ENCODE measurements at regions not wholly inside any gene's neighbourhood (a gene's known extent, or its start where the extent isn't known, plus 50 kb on each side); places are given as distances from the start of the nearest gene placed in this dataset.

DNA sequence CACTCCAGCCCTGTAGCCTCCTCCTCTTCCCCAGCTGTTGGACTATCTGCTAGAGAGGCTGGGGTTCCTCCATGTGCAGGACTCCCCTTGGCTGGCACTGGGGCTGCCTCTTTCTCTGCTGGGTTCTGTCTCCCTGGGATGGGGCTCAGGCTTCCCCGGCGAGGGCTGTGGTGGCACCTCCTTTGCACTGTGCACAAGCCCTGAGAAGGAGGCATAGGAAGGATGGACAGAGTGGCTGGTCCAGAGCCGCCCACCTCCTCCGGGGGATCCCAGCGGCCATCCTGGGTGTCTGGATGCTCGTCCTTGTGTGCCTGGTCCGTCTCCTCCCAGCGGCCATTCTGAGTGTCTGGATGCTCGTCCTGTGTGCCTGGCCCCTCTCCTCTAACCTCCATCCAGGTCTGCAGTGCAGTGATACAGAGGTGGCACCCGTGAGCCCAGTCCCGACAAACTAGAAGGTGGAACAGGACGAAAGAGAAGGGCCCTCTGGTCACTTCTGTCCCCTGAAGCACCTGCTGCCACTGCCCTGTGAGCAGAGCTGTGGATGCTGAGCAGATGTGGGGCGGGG, 633.7 kb downstream of the BRD1 start:
- no peak for DNase-seq (ENCODE audit: low spot score)
- intact Hi-C loops (cut with DNase I), result no loop called here

DNA sequence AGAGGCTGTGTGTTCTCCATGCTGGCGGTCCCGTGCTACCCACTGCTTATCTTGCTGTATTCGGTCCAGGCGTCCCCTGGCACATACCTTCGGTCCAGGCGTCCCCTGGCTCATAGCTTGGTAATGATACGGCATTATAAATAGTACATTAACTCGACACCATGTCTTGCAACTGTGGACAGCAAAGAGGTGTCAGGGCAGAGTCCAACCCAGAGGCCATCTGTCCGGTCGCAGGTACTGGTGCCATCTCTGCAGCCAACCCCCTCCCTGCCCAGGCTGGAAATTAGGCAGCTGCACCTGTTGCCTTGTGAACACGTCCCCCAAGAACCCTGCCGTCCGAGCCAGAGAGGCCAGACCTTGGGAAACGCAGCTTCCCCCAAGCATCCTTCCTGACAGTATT, 634.3 kb downstream of the BRD1 start:
- no peak for DNase-seq (ENCODE audit: low spot score)
- intact Hi-C loops (cut with DNase I), result no loop called here

DNA sequence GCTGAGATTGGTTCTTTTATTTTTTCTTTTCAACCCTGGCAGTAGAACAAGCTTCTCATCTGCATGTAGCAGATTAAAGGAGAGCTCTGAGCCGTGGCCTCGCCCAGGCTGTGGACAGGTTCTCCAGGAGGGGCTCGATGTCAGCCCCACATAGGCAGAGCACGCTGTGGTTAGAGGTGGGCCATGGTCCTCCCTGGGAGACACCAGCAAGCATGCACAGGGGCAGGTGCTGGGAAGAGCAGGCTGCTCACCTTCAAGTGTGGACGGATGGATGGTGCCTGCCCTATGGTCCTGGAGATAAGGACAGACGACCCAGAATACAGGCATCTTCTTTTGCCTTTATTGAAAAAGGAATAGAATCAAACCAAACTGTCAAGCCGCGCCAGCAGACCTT, 634.8 kb downstream of the BRD1 start:
- DNase-seq (ENCODE audit: low spot score), result no peak
- intact Hi-C loops (cut with DNase I), result no loop called here

DNA sequence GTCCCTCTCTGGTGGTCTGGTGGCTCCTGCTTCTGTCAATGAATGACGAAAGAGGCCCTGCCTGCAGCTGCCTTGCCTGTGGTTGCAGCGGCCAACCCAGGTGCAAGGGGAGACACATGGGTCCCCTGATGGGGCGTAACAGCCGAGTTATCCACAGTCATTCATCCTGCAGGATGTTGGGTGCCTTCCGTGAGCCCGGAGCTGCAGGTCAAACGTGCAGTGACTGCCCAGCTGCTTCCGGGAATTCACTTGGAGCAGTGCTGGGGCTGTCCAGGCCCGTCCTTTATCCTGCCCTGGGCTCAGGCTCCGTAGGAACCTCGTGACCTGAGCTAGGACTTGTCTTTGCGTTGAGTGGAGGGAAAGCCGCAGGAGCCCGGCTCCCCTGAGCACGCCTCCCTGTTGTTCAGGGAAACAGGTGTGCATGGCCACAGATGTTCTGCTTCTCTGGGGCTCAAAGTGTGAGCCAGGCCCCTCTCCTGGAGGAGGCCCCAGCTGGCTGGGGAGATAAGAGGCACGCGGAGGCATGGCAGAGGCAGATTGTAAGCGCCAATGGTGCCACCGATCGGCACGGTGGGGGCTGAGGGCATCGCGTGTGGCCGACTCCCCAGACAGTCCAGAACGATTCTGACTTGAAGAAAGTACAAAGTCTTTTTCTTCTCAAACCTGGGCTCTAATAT, 635.4 kb downstream of the BRD1 start:
- DNase-seq (ENCODE audit: low spot score), result no peak
- intact Hi-C loops (cut with DNase I), result no loop called here

DNA sequence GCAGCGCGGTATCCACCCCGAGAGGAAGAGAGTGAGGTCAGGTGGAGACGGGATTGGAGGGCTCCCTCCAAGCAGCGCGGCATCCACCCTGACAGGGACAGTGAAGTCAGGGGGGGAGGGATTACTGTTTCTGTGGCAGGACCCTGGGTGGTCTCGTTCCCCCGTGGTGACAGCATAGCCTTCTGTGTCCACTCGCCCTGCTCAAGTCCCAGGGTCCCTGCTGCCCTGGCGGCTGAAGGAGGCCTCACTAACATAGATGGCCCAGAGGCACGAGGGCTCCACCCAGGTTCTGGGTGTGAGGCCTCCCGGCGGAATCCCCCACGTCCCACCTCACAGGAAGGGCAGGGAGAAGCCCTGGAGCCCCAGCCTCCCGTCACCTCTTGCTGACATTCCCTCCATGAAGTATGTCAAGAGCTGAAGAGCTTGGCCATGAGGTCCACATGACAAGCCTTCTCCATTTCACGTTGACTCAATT, 636.1 kb downstream of the BRD1 start:
- intact Hi-C loops (cut with DNase I), result no loop called here
- DNase-seq (ENCODE audit: low spot score), result no peak

DNA sequence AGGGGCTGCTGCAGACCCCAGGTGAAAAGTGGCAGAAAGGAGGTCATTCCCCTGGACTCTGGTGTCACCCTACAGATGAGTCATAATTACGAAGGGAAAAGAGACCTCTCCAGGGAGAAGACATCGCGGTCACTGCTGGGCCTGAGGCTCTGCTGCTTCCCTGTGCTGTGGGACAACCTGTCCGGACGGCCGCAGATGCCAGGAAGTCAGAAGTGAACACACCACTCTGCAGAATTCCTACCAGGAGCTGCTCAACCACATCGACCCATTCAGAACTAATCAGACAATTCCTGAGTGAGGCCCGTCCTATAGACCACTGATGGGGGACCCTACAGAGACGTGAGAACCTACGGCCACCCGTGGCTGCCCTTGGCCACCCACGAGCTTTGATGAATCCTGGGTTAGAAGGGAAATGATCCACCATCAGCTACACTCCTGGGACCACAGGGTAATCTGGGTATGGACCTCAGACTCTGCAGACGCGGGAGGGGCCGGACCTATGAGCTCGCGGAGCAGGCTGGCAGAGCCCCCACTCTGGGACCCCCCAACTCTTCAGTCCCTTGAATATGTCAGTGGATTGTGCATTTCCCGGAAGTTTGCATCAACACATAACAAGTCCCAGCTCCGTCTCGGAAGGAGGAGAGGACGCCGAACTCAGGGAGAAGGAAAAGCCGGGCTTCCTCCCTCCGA, 636.7 kb downstream of the BRD1 start:
- no peak for DNase-seq (ENCODE audit: low spot score)

DNA sequence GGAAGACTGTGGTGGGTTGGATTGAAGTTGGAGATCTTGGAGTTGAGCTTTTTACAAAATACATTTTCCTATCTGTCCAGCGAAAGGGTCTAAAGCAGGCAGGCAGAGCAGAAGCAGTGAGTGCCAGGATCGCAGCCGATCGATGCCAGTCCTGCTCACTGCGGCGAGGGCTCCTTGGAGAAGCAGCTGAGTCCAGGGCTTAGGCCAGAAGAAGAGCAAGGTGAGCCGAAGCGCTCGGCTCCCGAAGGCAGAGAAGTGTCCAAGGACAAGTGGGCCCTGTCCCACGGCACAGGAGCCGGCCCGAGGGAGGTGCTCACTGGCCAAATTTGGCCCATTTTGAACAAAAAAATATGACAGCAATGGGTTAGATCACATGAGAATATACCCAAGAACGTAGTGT, 637.8 kb downstream of the BRD1 start:
- intact Hi-C loops (cut with DNase I), result loop anchor here in 1 of 2 donors (10.0 kb wide), 1 partner anchor 1905 kb away; no protein-coding TSS in a partner anchor

More for the DNA sequence above, 636.7 kb downstream of the BRD1 start:
- intact Hi-C loops (cut with DNase I), result no loop called here

DNA sequence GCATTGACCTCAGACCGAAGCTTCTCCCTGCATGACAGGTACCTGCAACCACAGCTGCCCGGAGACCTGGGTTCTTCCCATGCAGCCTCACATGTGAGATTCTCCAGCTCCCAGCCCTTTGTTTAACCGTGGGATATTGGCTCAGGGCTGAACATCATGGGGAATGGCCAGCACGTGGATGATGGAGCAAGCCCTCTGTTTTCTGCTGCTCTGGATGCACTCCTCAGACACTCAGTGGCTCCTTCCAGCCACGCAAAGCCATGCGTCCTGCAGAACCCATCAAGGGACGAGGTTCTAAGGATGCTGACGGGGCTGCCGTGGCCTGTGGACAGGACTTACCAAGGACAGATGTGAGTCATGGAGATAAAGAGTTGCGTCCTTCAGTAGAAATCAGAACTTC, 639.1 kb downstream of the BRD1 start:
- intact Hi-C loops (cut with DNase I), result loop anchor here in 1 of 2 donors (10.0 kb wide), 1 partner anchor 1904 kb away; no protein-coding TSS in a partner anchor
- no peak for DNase-seq (ENCODE audit: low spot score)

More for the DNA sequence above, 637.8 kb downstream of the BRD1 start:
- DNase-seq (ENCODE audit: low spot score), result no peak

DNA sequence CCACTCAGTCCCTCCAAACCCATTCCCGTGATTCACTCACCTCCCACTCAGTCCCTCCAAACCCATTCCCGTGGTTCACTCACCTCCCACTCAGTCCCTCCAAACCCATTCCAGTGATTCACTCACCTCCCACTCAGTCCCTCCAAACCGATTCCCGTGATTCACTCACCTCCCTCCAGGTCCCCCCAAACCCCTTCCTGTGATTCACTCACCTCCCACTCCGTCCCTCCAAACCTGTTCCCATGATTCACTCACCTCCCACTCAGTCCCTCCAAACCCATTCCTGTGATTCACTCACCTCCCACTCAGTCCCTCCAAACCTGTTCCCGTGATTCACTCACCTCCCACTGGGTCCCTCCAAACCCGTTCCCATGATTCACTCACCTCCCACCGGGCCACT, 639.6 kb downstream of the BRD1 start:
- DNase-seq (ENCODE audit: low spot score), result no peak
- intact Hi-C loops (cut with DNase I), result loop anchor here in 1 of 2 donors (10.0 kb wide), 1 partner anchor 1903 kb away; no protein-coding TSS in a partner anchor

DNA sequence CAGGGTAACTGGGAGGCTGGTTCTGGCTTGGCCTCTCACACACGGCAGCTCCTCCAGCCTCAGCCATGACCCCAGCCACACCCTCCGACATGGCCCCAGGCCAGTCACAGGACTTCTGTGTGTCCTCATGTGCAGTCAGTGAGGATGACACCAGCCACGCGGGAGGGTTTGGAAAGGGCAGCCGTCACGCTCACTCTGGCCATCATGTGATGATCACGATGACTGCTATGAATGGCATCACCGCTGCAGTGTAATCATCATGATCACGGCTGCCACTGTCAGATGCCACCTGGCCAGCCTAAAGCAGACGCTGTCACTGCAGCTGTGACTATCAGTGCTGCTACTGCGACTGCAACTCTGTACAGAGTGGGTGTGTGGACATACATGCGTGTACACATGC, 640.9 kb downstream of the BRD1 start:
- no peak for DNase-seq (ENCODE audit: low spot score)

DNA sequence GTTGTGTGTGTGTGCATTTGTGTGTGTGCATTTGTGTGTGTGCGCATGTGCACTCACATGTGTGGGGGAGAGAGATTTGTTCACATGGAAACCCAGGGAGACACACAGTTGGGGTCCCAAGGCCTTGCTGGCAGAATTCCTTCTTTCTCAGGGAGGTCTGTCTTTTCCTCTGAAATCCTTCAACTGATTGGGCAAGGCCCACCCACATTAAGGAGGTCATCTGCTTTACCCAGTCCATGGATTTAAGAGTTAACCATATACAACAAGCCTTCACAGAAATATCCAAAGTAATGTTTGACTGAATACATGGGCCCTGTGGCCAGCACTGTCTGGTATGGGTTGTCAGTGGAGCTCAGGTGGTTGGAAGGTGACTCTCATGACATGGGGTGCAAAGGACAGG, 641.4 kb downstream of the BRD1 start:
- intact Hi-C loops (cut with DNase I), result loop anchor here in 1 of 2 donors (10.0 kb wide), 1 partner anchor 1901 kb away; no protein-coding TSS in a partner anchor
- no peak for DNase-seq (ENCODE audit: low spot score)

More for the DNA sequence above, 640.9 kb downstream of the BRD1 start:
- intact Hi-C loops (cut with DNase I), result loop anchor here in 1 of 2 donors (10.0 kb wide), 1 partner anchor 1902 kb away; no protein-coding TSS in a partner anchor

DNA sequence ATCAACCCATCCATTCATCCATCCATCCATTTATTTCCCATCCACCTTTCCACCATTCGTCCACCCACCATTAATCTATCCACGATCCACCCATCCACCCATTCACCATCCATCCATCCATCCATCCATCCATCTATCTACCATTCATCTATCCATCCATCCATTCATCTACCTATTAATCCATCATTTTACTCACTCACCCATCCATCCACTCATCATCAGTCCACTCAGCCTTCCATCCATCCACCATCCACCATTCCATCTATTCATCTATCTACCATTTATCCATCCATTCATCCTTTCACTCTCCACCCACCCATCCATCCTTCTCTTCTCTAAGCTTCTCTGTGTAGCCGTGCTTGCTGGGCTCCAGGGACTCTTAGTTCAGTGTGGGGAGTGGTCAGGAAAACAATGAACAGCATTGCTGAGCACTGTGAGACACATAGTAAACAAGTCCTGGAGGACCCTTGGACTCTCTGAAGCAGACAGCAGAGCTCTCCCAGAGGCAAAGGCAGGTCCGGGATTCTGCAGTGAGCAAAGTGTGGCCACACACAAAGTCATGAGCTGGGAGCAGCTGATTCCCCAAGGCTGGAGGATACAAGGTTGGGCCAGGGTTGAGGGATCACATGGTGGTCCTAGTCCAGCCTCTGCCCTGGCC, 642.2 kb downstream of the BRD1 start:
- intact Hi-C loops (cut with DNase I), result loop anchor here in 1 of 2 donors (10.0 kb wide), 1 partner anchor 1901 kb away; no protein-coding TSS in a partner anchor
- no peak for DNase-seq (ENCODE audit: low spot score)

DNA sequence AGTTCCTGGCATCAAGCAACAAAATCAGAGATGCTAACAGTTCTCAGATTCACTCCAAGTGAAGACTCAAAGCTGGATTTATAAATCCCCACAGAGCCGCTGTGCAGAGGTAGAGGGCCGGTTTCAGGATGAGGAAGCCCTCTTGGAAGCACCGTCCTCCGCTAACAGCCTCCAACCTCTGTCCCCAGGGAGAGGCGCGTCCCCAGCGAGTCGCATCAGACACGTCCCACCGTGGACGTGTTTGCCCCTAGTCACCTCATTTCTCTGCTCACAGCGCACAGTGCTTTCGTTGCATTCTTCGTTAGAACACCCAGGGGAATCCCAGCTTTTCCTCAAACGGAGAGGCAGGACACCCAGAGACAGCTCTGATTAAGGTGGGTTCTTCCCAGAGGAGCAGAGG, 642.9 kb downstream of the BRD1 start:
- intact Hi-C loops (cut with DNase I), result loop anchor here in 1 of 2 donors (10.0 kb wide), 1 partner anchor 1900 kb away; no protein-coding TSS in a partner anchor
- no peak for DNase-seq (ENCODE audit: low spot score)

DNA sequence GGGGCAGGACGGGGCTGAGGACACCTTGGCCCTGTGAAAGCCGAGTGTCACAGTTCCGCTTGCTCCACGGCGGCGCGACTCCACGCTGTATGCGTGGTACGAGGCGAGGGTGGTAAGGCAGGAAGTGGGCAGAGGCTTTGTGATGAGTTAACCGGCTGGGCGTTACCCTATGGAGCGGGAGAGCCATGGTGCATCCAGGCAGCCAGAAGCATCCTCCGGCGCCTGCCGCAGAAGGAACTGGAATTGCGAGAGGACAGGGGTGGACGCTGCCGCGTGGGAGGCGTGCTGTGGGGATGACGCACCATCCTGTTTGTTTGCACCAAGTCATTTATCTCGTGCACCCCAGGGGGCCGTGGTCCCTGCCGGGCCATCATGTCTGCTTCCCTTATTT, 643.9 kb downstream of the BRD1 start:
- intact Hi-C loops (cut with DNase I), result loop anchor here in 1 of 2 donors (10.0 kb wide), 1 partner anchor 1899 kb away; no protein-coding TSS in a partner anchor
- no peak for DNase-seq (ENCODE audit: low spot score)

DNA sequence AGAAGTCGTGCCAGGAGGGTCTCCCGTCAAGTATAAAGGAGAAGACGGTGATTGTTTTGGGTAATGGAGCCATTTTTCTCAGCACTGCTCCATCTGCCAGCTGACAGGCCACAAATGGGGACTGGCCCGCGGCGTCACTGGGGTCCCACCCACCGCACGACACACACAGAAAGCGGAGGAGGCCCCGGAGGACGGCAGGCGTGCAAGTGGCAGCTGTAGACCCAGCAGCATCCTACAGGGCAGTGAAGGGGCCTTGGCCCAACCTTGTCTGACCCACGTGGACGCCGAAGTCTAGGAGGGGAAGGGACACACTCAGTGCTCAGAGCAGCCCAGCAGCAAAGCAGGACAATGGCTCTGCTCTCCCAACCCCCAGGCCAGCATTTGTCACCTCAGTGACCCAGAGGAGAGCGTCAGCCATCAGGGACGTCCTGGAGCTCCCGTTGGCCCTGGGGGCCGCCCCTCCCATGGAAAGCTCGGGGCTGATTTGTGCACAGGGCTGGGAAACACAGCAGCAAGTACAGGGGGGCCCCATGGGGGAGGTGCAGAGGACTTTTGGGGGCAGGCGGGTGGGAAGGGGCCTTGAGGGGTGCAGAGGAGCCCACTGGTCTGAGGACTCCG, 644.4 kb downstream of the BRD1 start:
- intact Hi-C loops (cut with DNase I), result loop anchor here in 1 of 2 donors (10.0 kb wide), 1 partner anchor 1899 kb away; no protein-coding TSS in a partner anchor
- no peak for DNase-seq (ENCODE audit: low spot score)

DNA sequence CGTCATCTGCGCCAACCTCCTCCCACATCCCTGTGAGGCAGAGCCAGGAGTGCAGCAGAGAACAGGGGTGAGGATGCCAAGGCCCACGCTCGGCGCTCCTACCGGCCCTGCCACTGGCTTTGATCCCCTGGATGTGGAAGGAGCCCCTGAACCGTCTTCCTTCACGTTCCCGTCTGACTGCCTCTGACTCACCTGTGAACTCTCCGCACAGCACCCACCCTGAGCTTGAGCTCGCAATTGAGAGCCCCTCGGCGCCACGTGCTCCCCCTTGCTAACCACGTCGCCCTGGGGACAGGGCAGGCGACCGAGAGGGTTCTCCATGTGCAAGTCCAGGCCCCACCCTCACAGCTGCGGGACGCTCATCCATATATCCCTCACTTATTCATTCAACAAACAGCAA, 645.3 kb downstream of the BRD1 start:
- intact Hi-C loops (cut with DNase I), result loop anchor here in 1 of 2 donors (10.0 kb wide), 1 partner anchor 1898 kb away; no protein-coding TSS in a partner anchor
- no peak for DNase-seq (ENCODE audit: low spot score)

DNA sequence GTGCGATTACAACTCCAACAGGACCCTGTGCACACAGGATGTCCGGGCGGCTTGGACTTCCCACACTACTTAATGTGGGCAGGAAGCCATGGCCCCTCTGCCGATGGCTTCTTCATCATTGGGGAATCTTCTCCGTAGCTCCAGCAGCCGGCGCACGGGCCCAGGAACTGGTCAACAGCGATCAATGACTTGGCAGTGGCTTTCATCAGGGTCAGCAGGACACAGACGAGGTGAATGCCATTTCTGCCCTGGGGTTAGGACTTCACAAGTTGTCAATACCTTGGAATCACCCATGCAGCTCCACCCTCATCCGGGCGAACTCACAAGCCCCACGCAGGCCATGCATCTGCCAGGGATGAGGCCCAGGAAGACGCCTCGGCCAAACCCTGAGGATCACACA, 645.7 kb downstream of the BRD1 start:
- DNase-seq (ENCODE audit: low spot score), result no peak
- intact Hi-C loops (cut with DNase I), result loop anchor here in 1 of 2 donors (10.0 kb wide), 1 partner anchor 1897 kb away; no protein-coding TSS in a partner anchor

DNA sequence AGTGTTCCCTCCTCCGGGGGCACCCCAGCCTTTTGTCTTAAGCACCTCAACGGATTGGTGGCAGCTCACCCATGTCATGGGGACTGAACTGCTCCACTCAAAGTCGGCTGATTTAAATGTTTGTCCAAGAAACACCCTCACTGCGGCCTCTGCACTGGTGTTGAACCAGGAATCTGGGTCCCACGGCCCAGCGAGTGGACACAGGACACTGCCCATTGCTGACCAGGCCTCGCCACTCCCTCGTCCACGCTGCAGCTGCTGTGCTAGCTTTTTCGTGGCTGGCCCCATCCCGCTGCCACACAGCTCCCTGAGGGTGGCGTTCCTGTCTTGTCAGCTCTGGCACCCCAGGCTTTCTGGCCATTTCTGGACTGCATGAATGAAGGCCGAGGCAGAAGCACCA, 646.2 kb downstream of the BRD1 start:
- DNase-seq (ENCODE audit: low spot score), result no peak
- intact Hi-C loops (cut with DNase I), result loop anchor here in 1 of 2 donors (10.0 kb wide), 1 partner anchor 1897 kb away; no protein-coding TSS in a partner anchor

DNA sequence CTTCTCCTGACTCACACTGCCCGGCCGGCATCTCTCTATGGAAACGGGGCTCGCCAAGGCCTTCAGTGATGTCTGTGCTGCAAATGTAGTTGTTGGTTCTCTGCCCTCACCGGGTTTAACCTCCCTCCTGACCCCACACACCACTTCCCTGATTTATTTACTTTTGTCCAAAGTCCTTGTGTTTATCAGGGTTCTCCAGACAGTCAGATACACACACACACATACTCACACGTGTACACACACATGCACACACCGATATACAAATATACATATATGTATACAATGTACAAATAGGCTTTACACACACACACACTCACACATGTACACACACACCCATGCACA, 647.0 kb downstream of the BRD1 start:
- intact Hi-C loops (cut with DNase I), result loop anchor here in 1 of 2 donors (10.0 kb wide), 1 partner anchor 1896 kb away; no protein-coding TSS in a partner anchor
- no peak for DNase-seq (ENCODE audit: low spot score)
